ENCODE measurements at regions not wholly inside any gene's neighbourhood (a gene's known extent, or its start where the extent isn't known, plus 50 kb on each side); places are given as distances from the start of the nearest gene placed in this dataset.

GRCh38 chr4:45883421-45883820, 240.4 kb downstream of the GABRG1 start:
- Histone ChIP-seq H3K9me3 (ENCODE audit: low read length) (no peaks in the 10 kb centered on the region), H3K27me3 (ENCODE audit: insufficient read depth, low read length) (no peaks in the 10 kb centered on the region), H2AFZ (ENCODE audit: low read depth, low read length) (no peak overlapping the region), H3K4me3 (ENCODE audit: low read length) (no peak overlapping the region), H3K36me3 (ENCODE audit: insufficient read depth, low read length) (no peaks in the 10 kb centered on the region), H3K4me1 (ENCODE audit: insufficient read depth, low read length) (no peaks in the 10 kb centered on the region)

DNA sequence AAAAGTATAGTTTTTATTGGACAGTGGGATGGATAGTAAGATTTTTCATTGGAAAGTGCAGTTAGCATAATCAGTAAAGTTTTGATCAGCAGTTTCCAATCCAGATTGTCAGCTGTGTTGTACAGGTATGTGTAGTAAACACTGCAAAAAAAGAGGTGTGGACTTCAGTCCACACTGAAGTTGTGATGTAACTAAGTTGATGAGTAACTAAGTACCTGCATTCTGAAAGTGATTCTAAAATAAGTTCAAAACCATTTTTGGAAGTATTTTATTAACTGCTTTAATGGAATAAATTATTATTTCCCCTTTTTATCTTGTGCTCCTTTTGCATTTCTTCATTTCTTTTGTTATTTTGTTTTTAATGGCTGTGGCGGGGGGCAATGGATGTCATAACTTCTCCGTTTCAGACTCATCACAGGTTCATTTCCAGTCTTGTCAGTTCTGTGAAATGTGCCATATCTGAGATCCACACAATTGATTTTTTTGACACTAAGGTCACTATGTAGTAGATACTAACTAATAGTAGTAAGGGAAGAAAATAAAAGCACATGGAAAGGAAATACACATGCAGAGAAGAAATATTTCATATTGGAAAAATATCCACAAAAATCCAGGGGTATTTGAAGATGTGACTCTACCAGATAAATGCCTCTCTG, 247.5 kb downstream of the GABRG1 start:
- no peaks in the 10 kb centered on the region for H3K9me3 ChIP-seq (ENCODE audit: low read length)
- H3K4me3 ChIP-seq (ENCODE audit: low read length): no peak overlapping the region
- H3K36me3 ChIP-seq (ENCODE audit: insufficient read depth, low read length): no peaks in the 10 kb centered on the region
- no peaks in the 10 kb centered on the region for H3K4me1 ChIP-seq (ENCODE audit: insufficient read depth, low read length)
- no peaks in the 10 kb centered on the region for H3K27me3 ChIP-seq (ENCODE audit: insufficient read depth, low read length)
- no peak overlapping the region for H2AFZ ChIP-seq (ENCODE audit: low read depth, low read length)

- H3K36me3 ChIP-seq (ENCODE audit: insufficient read depth, low read length): no peaks in the 10 kb centered on the region
- H2AFZ ChIP-seq (ENCODE audit: low read depth, low read length): no peak overlapping the region
- no peaks in the 10 kb centered on the region for H3K9me3 ChIP-seq (ENCODE audit: low read length)
- H3K27me3 ChIP-seq (ENCODE audit: insufficient read depth, low read length): no peaks in the 10 kb centered on the region
- no peaks in the 10 kb centered on the region for H3K4me1 ChIP-seq (ENCODE audit: insufficient read depth, low read length)
- H3K4me3 ChIP-seq (ENCODE audit: low read length): no peak overlapping the region
Observed at GRCh38 chr4:45869184-45869583, 254.7 kb downstream of the GABRG1 start.

DNA sequence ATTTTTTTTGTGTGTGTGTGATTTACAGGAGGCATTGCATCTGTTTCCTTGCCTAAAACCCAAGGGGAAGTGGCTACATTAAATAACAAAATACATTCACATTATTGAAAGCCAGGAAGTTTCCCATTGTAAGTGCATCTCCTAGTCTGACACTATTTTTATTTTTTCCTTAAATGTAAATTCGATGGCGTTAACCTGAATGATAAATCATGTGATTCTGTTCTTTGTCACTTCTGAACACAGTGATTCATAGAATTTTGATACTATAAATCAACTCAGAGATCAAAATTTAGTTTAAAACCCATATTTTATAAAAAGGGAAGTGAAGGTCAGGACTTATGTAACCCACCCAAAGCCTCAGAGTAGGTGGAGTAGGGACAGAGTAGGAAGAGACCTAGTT, 258.1 kb downstream of the GABRG1 start:
- Histone ChIP-seq H3K4me3 (ENCODE audit: low read length) (no peak overlapping the region), H2AFZ (ENCODE audit: low read depth, low read length) (no peak overlapping the region), H3K27me3 (ENCODE audit: insufficient read depth, low read length) (no peaks in the 10 kb centered on the region), H3K36me3 (ENCODE audit: insufficient read depth, low read length) (no peaks in the 10 kb centered on the region), H3K9me3 (ENCODE audit: low read length) (no peaks in the 10 kb centered on the region), H3K4me1 (ENCODE audit: insufficient read depth, low read length) (no peaks in the 10 kb centered on the region)

DNA sequence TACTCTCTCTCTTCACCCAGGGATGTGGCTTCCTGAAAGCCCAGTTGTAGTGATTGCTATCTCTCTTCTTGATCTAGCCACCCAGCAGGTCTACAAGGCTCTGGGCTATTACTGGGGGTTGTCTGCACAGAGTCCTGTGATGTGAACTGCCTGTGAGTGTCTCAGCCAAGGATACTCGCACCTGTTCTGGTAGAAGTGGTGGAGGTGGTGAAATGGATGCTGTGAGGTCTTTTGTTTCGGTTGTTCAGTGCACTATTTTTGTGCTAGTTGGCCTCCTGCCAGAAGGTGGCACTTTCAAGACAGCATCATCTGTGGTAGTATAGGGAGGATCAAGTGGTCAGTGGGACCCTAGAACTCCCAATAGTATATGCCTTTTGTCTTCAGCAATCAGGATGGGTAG, 268.0 kb downstream of the GABRG1 start:
- Histone ChIP-seq H3K27me3 (ENCODE audit: insufficient read depth, low read length) (no peaks in the 10 kb centered on the region), H3K4me1 (ENCODE audit: insufficient read depth, low read length) (no peaks in the 10 kb centered on the region), H3K36me3 (ENCODE audit: insufficient read depth, low read length) (no peaks in the 10 kb centered on the region), H2AFZ (ENCODE audit: low read depth, low read length) (no peak overlapping the region), H3K9me3 (ENCODE audit: low read length) (no peaks in the 10 kb centered on the region), H3K4me3 (ENCODE audit: low read length) (no peak overlapping the region)

GRCh38 chr4:45846016-45846415, 277.8 kb downstream of the GABRG1 start:
- Histone ChIP-seq H2AFZ (ENCODE audit: low read depth, low read length) (no peak overlapping the region), H3K4me3 (ENCODE audit: low read length) (no peak overlapping the region), H3K36me3 (ENCODE audit: insufficient read depth, low read length) (no peaks in the 10 kb centered on the region), H3K27me3 (ENCODE audit: insufficient read depth, low read length) (no peaks in the 10 kb centered on the region), H3K4me1 (ENCODE audit: insufficient read depth, low read length) (no peaks in the 10 kb centered on the region), H3K9me3 (ENCODE audit: low read length) (no peaks in the 10 kb centered on the region)

GRCh38 chr4:45841791-45842190, 282.1 kb downstream of the GABRG1 start:
- no peaks in the 10 kb centered on the region for H3K27me3 ChIP-seq (ENCODE audit: insufficient read depth, low read length)
- no peak overlapping the region for H2AFZ ChIP-seq (ENCODE audit: low read depth, low read length)
- no peaks in the 10 kb centered on the region for H3K9me3 ChIP-seq (ENCODE audit: low read length)
- no peaks in the 10 kb centered on the region for H3K36me3 ChIP-seq (ENCODE audit: insufficient read depth, low read length)
- H3K4me3 ChIP-seq (ENCODE audit: low read length): no peak overlapping the region
- H3K4me1 ChIP-seq (ENCODE audit: insufficient read depth, low read length): no peaks in the 10 kb centered on the region

GRCh38 chr4:45831692-45832091, 292.2 kb downstream of the GABRG1 start:
- Histone ChIP-seq H3K4me1 (ENCODE audit: insufficient read depth, low read length) (no peaks in the 10 kb centered on the region), H3K9me3 (ENCODE audit: low read length) (no peaks in the 10 kb centered on the region), H3K27me3 (ENCODE audit: insufficient read depth, low read length) (no peaks in the 10 kb centered on the region), H2AFZ (ENCODE audit: low read depth, low read length) (no peak overlapping the region), H3K4me3 (ENCODE audit: low read length) (no peak overlapping the region), H3K36me3 (ENCODE audit: insufficient read depth, low read length) (no peaks in the 10 kb centered on the region)

DNA sequence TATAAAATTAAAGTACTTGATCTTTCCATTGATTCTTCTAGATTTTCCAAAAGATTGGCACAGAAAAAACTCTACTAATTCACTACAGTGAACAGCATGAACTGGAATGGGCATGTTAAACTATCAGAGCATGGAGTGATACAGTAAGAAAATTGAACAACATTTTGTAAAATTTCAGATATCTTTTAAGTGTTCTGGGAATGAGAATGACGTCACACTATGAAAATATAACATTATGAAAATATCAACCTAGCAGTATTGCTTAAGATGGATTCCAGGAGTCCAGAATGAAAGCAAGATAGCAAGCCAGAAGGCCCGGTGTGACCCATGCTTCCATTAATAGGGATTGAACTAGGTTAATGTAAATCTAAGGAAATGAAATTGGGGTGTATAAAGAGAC, 319.9 kb downstream of the GABRG1 start:
- Histone ChIP-seq H2AFZ (ENCODE audit: low read depth, low read length) (no peak overlapping the region), H3K4me3 (ENCODE audit: low read length) (no peak overlapping the region), H3K36me3 (ENCODE audit: insufficient read depth, low read length) (no peaks in the 10 kb centered on the region), H3K27me3 (ENCODE audit: insufficient read depth, low read length) (no peaks in the 10 kb centered on the region), H3K9me3 (ENCODE audit: low read length) (no peaks in the 10 kb centered on the region), H3K4me1 (ENCODE audit: insufficient read depth, low read length) (no peaks in the 10 kb centered on the region)

- no peaks in the 10 kb centered on the region for H3K9me3 ChIP-seq (ENCODE audit: low read length)
- H3K27me3 ChIP-seq (ENCODE audit: insufficient read depth, low read length): no peaks in the 10 kb centered on the region
- H2AFZ ChIP-seq (ENCODE audit: low read depth, low read length): no peak overlapping the region
- no peaks in the 10 kb centered on the region for H3K36me3 ChIP-seq (ENCODE audit: insufficient read depth, low read length)
- no peak overlapping the region for H3K4me3 ChIP-seq (ENCODE audit: low read length)
- no peaks in the 10 kb centered on the region for H3K4me1 ChIP-seq (ENCODE audit: insufficient read depth, low read length)
Observed at GRCh38 chr4:45795135-45795534, 328.7 kb downstream of the GABRG1 start.

DNA sequence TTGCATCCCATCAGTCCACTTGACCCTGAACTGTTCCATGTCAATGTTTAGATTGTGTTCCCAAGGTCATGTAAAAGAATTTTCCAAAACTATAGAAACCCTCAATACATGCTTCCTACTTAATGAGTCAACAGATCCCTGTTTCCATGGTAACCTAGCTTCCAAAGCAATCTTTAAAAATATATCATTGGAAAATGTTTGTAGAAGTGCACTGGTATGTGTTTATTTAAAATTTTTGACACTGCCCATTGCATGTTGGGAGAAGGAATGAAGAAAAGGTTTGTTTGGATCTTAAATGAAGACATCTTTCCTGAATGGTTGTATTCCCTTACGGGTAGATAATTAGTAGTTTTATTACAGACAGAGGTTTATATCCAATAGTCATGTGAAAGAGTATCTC, 345.3 kb downstream of the GABRG1 start:
- Histone ChIP-seq H3K36me3 (ENCODE audit: insufficient read depth, low read length) (no peaks in the 10 kb centered on the region), H2AFZ (ENCODE audit: low read depth, low read length) (no peak overlapping the region), H3K27me3 (ENCODE audit: insufficient read depth, low read length) (no peaks in the 10 kb centered on the region), H3K9me3 (ENCODE audit: low read length) (no peaks in the 10 kb centered on the region), H3K4me3 (ENCODE audit: low read length) (no peak overlapping the region), H3K4me1 (ENCODE audit: insufficient read depth, low read length) (peaks cover 3% of the 10 kb centered on the region)

- Histone ChIP-seq H3K9me3 (ENCODE audit: low read length) (no peaks in the 10 kb centered on the region), H3K27me3 (ENCODE audit: insufficient read depth, low read length) (no peaks in the 10 kb centered on the region), H3K4me3 (ENCODE audit: low read length) (no peak overlapping the region), H2AFZ (ENCODE audit: low read depth, low read length) (no peak overlapping the region), H3K36me3 (ENCODE audit: insufficient read depth, low read length) (no peaks in the 10 kb centered on the region), H3K4me1 (ENCODE audit: insufficient read depth, low read length) (peaks cover 3% of the 10 kb centered on the region)
Observed at GRCh38 chr4:45776146-45776545, 347.7 kb downstream of the GABRG1 start.

GRCh38 chr4:45770958-45771357, 352.9 kb downstream of the GABRG1 start:
- H3K4me3 ChIP-seq (ENCODE audit: low read length): no peak overlapping the region
- no peak overlapping the region for H2AFZ ChIP-seq (ENCODE audit: low read depth, low read length)
- no peaks in the 10 kb centered on the region for H3K9me3 ChIP-seq (ENCODE audit: low read length)
- no peaks in the 10 kb centered on the region for H3K4me1 ChIP-seq (ENCODE audit: insufficient read depth, low read length)
- no peaks in the 10 kb centered on the region for H3K27me3 ChIP-seq (ENCODE audit: insufficient read depth, low read length)
- H3K36me3 ChIP-seq (ENCODE audit: insufficient read depth, low read length): no peaks in the 10 kb centered on the region

DNA sequence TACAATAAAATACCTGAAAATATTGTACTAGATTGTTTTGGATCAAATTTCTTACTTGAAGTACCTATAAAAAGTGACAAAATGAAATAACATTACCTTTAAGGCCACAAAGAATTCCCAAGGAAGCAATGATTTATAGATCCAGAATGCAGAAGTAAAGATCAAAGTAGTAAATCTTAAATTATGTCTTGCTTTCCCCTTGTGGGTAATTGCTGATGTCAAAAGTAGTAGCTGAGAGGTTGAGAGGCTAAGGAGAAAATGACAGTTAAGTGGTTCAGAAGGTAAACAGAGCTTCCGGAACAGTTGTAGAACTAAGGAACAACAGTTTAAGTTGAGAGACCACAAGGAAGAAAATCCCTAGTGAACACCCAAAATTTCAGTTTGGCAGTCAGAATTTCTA, 358.3 kb downstream of the GABRG1 start:
- H3K4me3 ChIP-seq (ENCODE audit: low read length): no peak overlapping the region
- H3K4me1 ChIP-seq (ENCODE audit: insufficient read depth, low read length): no peaks in the 10 kb centered on the region
- H3K9me3 ChIP-seq (ENCODE audit: low read length): no peaks in the 10 kb centered on the region
- no peaks in the 10 kb centered on the region for H3K36me3 ChIP-seq (ENCODE audit: insufficient read depth, low read length)
- H3K27me3 ChIP-seq (ENCODE audit: insufficient read depth, low read length): no peaks in the 10 kb centered on the region
- no peak overlapping the region for H2AFZ ChIP-seq (ENCODE audit: low read depth, low read length)
